NCI-H2081 treated with DMSO at 0.1 percent for 48 hours (cell line): ENCODE measurements at regions not wholly inside any gene's neighbourhood (a gene's known extent, or its start where the extent isn't known, plus 50 kb on each side); places are given as distances from the start of the nearest gene placed in this dataset.
A peak's percentile ranks its signal among the peaks of the same experiment; 100 is the strongest.

Source experiments
- DNase-seq: peaks from one replicate; lab custom pipeline; 2025; lab: John Stamatoyannopoulos, UW

DNA sequence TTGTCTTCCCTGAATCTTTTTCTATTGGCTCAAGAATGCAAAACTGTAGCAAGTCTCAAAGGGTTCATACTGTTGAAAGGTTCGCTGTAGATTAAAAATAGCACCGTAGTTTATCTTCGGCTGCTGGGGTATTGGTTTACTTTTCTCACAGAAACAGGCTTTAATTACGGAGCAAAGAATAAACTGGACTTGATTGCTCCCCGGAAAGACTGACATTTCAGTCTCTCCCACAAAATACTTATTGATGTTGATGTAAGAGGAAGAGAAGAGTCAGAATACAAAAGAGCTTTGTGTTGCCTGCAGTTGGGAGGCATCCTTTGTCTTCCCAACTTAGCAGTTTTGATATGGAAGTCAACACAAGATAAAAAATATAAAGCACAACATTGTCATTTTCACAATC lies 183.9 kb upstream of the DMAC1 start:
- DNase-seq, result peak; percentile 50

DNA sequence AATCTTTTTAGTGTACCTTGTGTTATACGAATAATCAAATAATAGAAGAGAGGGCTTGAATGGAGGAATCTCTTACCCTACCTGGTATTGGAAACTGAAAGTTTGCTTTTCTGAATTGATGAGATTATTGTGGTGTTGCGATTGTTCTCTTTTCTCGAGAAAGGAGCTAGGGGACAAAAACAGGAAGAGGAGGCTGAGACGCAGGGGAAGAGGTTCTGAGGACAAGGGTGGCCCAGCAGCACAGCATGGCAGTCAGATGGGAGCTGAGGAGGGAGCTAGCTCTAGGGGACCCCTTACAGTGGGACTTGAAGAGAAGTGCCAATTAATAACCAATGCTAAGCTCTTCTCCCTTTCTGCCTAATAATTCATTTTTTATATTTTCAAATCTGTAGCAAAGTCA lies 183.3 kb upstream of the DMAC1 start:
- DNase-seq, result no peak

DNA sequence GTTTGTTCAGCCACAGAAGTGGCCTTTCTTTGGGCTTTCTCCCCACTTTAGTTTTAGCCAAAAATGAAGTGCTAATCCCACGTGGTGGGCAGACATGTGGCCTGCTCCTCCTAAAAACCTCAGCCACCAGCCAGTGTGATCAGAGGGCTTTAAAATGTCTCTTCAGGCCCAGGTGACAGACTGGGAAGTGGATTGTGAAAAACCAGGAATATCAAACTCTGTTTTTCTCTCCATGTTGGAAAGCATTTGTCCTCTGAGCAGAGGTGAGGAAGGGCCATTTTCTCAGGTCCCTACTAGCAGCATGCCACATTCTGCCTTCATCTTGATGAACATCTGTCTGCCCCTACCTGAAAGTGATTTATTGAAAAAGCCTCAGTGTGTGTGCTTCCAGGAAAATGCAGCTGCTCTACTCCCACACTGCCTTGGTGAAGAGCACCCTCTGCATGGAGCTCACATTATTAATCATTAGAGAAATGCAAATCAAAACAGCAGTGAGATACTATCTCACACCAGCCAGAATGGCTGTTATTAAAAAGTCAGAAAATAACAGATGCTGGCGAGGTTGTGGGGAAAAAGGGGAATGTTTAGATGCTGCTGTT lies 181.2 kb upstream of the DMAC1 start:
- no peak for DNase-seq

GRCh38 chr9:7980041-7980440 lies 180.5 kb upstream of the DMAC1 start:
- no peak for DNase-seq

GRCh38 chr9:7979611-7980010 lies 180.0 kb upstream of the DMAC1 start:
- DNase-seq, result no peak

GRCh38 chr9:7977586-7977985 lies 178.0 kb upstream of the DMAC1 start:
- no peak for DNase-seq

DNA sequence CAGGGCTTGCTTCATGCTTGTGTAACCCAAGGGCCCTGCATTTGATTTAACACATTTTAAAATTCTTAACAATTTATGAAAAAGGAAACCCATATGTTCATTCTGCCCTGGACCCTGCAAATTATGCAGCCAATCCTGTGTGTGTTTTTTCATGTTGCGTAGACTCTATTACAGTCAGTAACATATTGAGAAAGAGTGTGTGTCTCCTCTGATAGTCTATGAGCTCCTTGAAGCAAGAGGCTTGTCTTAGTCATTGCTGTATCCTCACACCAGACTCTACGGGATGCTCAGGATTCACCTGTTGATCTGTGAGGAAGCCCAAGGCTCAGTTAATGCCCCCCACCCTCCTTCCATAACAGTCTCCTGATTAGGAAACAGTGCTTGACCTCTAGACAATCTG lies 177.3 kb upstream of the DMAC1 start:
- DNase-seq, result no peak

- DNase-seq, result no peak
These were observed 176.7 kb upstream of the DMAC1 start for GRCh38 chr9:7976167-7976755.

DNA sequence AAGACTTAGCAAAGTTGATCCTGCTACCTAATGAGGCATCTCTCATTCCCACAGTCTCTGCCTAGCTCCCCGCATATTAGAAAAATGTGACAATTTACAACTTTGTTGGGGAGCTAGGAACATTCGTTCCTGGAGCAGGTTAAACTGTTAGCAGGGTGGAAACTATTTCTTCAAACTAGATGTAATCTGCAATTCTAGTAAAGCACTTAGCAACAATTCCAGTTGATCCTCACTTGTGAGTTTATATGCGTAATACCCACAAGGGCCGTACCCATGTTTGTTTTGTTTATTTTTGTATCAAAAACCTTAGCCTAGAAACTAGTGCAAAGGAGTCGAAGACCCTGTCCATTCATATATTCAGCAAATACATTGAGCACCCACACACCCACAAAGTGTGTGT lies 175.8 kb upstream of the DMAC1 start:
- DNase-seq, result no peak

GRCh38 chr9:7974335-7974960 lies 174.9 kb upstream of the DMAC1 start:
- DNase-seq, result peak; percentile 94

- no peak for DNase-seq
These were observed 173.5 kb upstream of the DMAC1 start for GRCh38 chr9:7973123-7973522.

DNA sequence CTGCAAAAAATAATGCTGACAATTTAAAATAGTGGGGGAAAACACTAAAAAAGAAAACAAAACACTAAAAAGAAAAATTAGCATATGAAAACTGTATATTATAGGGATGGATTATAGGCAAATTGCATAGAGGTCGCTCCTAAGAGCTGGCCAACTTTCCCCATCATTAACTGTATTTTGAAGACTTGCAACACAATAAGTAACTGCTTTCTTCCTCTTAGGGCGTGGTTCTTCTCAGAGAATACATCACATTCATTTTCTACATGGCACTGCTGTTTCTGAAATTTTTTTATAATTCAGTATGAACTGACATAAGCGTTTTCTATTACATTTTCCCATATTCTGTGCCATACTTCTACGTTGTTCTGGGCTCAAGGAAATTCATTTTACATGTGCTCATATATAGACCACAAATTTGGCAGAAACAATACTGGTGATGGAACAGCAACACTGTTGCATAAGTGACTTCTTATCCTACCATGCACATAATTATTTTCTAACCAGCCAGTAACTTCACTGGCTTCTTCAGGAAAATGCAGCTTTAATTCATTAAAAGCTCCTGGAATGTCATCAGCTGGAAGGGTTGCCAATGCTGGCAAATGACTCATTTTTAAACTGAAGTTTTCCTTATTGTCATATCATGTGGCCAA lies 171.2 kb upstream of the DMAC1 start:
- DNase-seq, result no peak

- no peak for DNase-seq
These were observed 169.1 kb upstream of the DMAC1 start for GRCh38 chr9:7968687-7969086.

GRCh38 chr9:7967851-7968250 lies 168.3 kb upstream of the DMAC1 start:
- no peak for DNase-seq

DNA sequence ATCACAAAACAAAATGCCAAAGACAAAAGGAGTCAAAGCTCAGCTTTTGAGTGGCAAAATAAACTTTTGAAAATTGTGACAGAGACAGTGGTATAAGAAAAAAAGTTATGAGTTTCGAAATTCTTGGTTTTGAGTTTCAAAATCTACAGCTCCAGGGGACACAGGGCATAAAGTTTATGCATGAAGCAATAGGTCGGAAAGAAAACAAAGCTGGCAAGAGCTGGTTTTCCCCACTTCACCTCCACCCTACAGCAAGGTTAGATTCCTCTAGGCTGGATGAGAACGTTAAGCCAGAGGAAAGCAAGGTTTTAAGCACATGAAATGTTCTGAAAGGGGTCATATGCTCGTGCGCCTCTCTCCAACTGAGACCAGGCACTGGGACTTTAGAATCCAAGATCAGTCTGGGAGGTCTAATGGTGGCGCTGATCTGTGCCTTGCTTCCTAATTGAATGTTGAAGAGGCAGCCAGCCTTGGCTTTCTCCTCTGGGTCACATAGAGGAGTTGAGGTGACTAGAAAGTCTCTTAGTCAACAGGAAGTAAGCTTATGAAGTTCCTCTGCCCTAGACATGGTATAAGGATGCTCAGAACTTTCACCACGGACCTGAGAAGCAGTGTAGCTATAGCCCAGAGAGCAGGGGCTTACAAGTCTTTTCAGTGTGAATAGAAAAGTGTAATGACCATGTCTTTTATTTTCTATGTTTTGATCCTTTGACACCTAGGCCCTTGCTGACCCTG lies 167.7 kb upstream of the DMAC1 start:
- DNase-seq, result no peak

- DNase-seq, result no peak
These were observed 165.5 kb upstream of the DMAC1 start for GRCh38 chr9:7965063-7965462.

- no peak for DNase-seq
These were observed 163.4 kb upstream of the DMAC1 start for GRCh38 chr9:7963026-7963425.

DNA sequence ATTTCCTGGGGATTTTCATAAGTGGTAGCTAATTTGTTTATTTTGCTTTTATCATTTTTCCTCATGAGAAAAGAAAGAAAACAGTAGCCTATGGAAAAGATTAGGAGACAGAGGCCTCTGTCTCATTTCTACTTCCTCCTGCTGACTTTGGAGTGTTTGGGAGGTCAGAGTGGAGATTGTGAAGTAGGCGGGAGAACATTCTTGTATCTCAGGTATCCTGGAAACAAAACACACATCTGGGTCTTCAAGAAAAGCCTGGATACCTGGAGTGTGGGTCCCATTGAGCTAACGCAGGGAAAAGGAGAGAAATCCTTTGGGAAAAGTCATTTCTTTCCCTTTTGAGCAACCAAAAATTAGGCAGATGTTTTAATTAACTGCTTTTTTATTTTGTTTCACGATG lies 161.5 kb upstream of the DMAC1 start:
- no peak for DNase-seq

DNA sequence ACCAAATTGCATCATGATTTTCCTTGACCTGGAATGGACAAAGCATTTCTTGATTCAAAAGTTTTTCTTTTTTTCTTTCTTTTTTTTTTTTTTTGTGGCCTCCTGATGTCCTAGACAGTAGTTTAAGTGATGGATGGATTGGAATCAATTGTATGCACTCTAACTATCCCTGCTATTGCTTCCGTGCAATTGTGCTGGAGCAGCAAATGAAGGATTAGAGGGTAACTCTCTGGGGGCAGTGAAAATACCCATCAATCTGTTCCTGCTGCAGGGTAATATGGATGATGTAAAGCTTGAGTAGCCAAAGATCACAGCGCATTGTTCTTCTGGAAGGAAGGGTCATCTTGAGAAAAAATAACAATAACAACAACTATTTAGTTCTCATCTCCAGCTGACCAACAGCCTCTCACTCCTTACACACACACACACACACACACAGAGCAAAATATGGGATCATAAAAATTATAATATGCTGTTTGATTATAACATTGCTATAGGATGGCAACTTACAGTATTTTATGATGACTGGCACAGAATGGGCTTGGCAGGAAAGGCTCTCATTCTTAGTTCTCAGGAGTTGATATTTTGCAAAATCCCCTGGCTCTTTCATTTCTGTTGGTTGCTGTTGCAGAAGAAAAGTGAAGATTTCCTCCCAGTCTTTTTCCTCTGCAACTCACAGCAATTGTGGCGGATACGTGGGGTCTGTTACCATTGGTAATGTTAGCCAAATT lies 160.9 kb upstream of the DMAC1 start:
- no peak for DNase-seq

DNA sequence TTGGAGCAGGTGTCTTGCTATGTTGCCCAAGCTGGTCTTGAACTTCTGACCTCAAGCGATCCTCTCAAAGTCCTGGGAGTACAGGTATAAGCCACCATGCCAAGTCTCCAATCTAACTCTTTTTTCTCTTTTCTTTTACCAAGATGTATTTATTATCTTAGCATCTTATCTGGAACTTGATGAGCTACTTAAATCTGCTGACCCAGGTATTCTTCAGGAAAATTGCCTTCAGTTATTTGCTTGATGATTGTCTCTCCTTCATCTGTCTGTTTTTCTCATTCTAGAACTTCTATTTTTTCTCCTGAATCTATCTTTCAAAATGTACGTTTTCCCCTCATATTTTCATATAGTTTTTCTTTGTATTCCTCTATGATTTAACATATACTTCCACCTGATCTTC lies 158.2 kb upstream of the DMAC1 start:
- no peak for DNase-seq

DNA sequence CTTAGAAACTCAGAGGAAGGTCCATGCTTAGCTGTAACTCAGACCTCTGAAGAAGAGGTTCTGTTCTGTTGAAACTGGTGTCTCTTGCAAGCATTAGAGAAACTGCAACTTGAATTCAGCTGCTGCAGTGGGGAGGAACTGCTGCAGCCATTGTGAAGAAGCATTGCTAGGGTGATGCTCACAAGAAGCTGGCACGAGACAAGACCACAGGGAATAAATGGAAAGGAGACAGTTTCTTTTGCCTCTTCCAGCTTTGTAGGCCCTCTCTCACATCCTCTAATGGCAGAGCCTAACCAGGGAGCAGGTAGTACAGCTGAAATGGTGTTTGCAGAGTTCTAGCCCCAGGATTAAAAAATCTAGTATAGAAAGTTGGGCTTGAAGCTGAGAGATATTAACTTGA lies 148.0 kb upstream of the DMAC1 start:
- no peak for DNase-seq

GRCh38 chr9:7946458-7946857 lies 146.9 kb upstream of the DMAC1 start:
- DNase-seq, result no peak
